Right lobe of liver (tissue), 6 donors: ENCODE measurements at regions not wholly inside any gene's neighbourhood (a gene's known extent, or its start where the extent isn't known, plus 50 kb on each side); places are given as distances from the start of the nearest gene placed in this dataset.
"Not testable (repeated sequence)": the region's sequence is repeated elsewhere in the genome, so short reads cannot be mapped to it uniquely, and the experiment has no call there.

Experiments
- ATAC-seq, 4 donors: fragments of 200-7000 bp; cut with Tn5 transposase; one replicate each; pipeline ENCODE4 v1.9.1; 2020; ENCODE audit warnings: mild to moderate bottlenecking in 4 of 4, moderate library complexity in 4 of 4
- DNase-seq, 3 donors: peaks; one replicate each; pipeline ENCODE4 v3.0.0-alpha.2; 2020
- H3K27ac ChIP-seq, 3 donors: fragments of 200-600 bp; one replicate each; pipeline ENCODE4 v1.8.0; 2022
- H3K27me3 ChIP-seq, 2 donors: fragments of 200-600 bp; one replicate each; pipeline ENCODE4 v1.8.0; 2022
- H3K36me3 ChIP-seq, 4 donors: fragments of 200-600 bp; sonication (generic) in 1 of 4; one replicate each; pipeline versions ENCODE4 v1.5.1 to v1.8.0; 2017 to 2022; ENCODE audit warnings: control low read depth in 1 of 4
- H3K4me1 ChIP-seq, 4 donors: fragments of 200-600 bp; sonication (generic) in 1 of 4; one replicate each; pipeline versions ENCODE4 v1.5.1 to v1.8.0; 2017 to 2022; ENCODE audit warnings: control low read depth in 1 of 4
- H3K4me3 ChIP-seq, 3 donors: fragments of 200-600 bp; one replicate each; pipeline ENCODE4 v1.8.0; 2022
- H3K9me3 ChIP-seq, 4 donors: fragments of 200-600 bp; sonication (generic) in 1 of 4; one replicate each; pipeline versions ENCODE4 v1.5.1 to v1.8.0; 2017 to 2022; ENCODE audit warnings: control low read depth in 1 of 4
- CTCF ChIP-seq, 4 donors: fragments of 200-600 bp in 3 of 4; fragments of 450-650 bp in 1 of 4; IDR thresholded peaks; one replicate each; pipeline versions ENCODE4 v1.5.1 to v1.8.0; 2016 to 2022; ENCODE audit warnings: antibody characterized with exemption in 4 of 4, mild to moderate bottlenecking in 2 of 4
- POLR2A ChIP-seq: fragments of 450-650 bp; IDR thresholded peaks from one replicate; pipeline ENCODE4 v1.6.1; 2017; ENCODE audit warnings: antibody characterized with exemption, mild to moderate bottlenecking
- WGBS: methylation state at CpG from one replicate; pipeline ENCODE4 v1.1.6; 2018; ENCODE audit warnings: low coverage, low lambda C conversion rate; ENCODE audit not compliant: insufficient coverage; ENCODE audit errors: missing lambda C conversion rate; 5-methylcytosine and 5-hydroxymethylcytosine counted together
- intact Hi-C, 2 donors: fragments of 100-400 bp; cut with DNase I; formaldehyde crosslinking; loops; one replicate each; pipeline versions ENCODE4 v1.11.2 to v1.14.1; 2022
- donor health status: DM: no; HTN: yes; CAD: no.
- donor health status: DM: no; HTN: no; CAD: no.
- donor health status: DM: no; HTN: no; CAD: no.
- donor health status: DM: no; HTN: yes; CAD: no.
- donor health status: DM: no; HTN: yes; CAD: no.

DNA sequence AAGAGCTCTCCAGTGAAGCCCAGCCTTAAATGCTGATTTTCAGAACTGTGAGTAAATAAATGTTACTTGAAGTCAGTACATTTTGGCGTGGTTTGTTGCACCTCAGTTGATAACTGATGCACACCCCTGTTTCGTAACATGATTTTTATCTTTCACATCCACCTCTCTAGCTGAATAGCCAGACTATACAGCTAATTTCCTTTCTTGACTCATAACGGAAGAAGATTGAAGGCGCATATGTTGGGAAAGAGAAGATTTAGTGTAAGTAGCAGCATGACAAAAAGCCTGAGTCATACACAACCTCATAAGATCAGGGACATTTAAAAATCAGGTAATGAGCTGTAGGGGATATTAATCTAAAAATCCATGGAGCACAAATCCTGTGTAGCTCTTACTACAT is 716.2 kb upstream of the ZP4 start:
- no peak for DNase-seq
- Histone ChIP-seq H3K4me3 (no peak overlapping the region), H3K36me3 (no peaks in the 10 kb centered on the region), H3K27me3 (no peaks in the 10 kb centered on the region), H3K27ac (no peak overlapping the region), H3K9me3 (no peaks in the 10 kb centered on the region), H3K4me1 (no peaks in the 10 kb centered on the region)
- intact Hi-C loops = no loop called here
- 31% methylated on average over 4 of the region's 4 CpGs for WGBS
- TF ChIP-seq CTCF (IDR thresholded peaks at IDR 0.05) (no peak), POLR2A (no peak)
- no peak for ATAC-seq

DNA sequence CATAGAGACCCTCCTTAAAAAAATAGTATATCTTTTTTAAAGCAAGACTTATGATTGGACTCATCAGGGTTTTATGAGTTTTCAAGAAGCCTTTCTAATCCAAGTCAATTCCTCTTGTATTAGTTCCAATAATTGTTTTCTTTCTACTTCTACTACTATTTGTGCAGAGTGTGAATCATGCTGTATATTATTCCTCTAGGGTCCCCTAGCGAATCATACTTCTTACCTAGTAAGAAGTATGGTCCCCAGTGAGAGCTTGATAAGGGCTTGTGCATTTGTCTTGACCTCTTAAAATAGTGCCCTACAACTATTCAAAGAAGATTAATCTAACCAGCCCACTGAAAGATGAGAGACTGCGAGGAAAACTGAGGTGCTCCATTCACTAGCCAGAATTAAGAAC is 715.7 kb upstream of the ZP4 start:
- Histone ChIP-seq H3K27me3 (no peaks in the 10 kb centered on the region), H3K27ac (no peak overlapping the region), H3K4me1 (no peaks in the 10 kb centered on the region), H3K4me3 (no peak overlapping the region), H3K9me3 (no peaks in the 10 kb centered on the region), H3K36me3 (no peaks in the 10 kb centered on the region)
- WGBS = 56% methylated on average over 2 of the region's 2 CpGs
- intact Hi-C loops = no loop called here
- TF ChIP-seq CTCF (IDR thresholded peaks at IDR 0.05) (no peak), POLR2A (no peak)
- ATAC-seq (no peak), DNase-seq (no peak)

- intact Hi-C loops = no loop called here
- no peak for DNase-seq
- 49% methylated on average over 3 of the region's 3 CpGs for WGBS
Measured at GRCh38 chr1:238604357-238604756, 713.6 kb upstream of the ZP4 start.

DNA sequence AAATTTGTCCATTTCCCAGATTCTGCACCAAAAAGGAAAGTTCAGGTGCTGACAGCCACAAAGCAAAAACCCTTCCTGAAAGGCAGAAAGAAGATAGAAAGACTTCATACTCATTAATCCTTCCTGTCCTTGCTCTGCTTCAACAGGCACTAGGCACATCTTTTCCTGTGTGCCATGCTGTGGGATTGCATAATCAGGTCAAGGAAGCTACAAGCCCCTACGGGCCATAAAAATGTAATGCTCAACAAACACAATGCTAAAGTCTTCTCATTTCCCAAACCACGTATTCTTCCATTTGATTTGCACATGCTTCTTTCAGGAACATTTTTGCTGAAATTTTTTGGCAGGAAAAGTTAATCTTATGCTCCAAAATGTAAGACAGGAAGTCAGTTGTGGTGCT is 710.9 kb upstream of the ZP4 start:
- H3K9me3 ChIP-seq, H3K27me3 ChIP-seq, H3K4me3 ChIP-seq, DNase-seq, H3K27ac ChIP-seq, H3K4me1 ChIP-seq, ATAC-seq, intact Hi-C loops, H3K36me3 ChIP-seq: not testable (repeated sequence)
- 23% methylated on average over 2 of the region's 2 CpGs for WGBS

More at GRCh38 chr1:238604357-238604756, 713.6 kb upstream of the ZP4 start:
- ATAC-seq = no peak
- Histone ChIP-seq H3K4me1 (no peaks in the 10 kb centered on the region), H3K27ac (no peak overlapping the region), H3K9me3 (no peaks in the 10 kb centered on the region), H3K36me3 (no peaks in the 10 kb centered on the region), H3K27me3 (no peaks in the 10 kb centered on the region), H3K4me3 (no peak overlapping the region)
- TF ChIP-seq POLR2A = no peak
- TF ChIP-seq CTCF (IDR thresholded peaks at IDR 0.05) = no peak

DNA sequence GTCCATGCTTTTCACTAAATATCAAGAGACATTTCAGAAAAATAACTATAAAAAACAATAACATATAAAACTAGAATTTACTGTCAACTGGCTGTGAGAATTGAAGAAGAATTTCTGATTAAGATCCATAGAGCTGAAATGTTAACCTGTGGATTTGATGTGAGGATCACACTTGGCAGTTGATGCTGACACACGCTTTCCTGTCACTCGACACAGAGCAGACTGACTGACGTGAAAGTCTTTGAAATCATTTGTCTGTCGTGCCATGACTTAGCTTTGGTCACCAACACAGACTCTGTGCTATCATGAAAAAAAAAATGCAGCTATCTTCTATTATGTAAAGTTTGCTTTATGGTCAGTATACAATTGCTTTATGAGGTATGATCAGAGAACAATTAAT is 706.0 kb upstream of the ZP4 start:
- intact Hi-C loops = no loop called here
- H3K4me1 ChIP-seq = no peaks in the 10 kb centered on the region
- no peak for DNase-seq
- 43% methylated on average over 3 of the region's 4 CpGs for WGBS
- no peaks in the 10 kb centered on the region for H3K36me3 ChIP-seq
- TF ChIP-seq POLR2A (no peak), CTCF (IDR thresholded peaks at IDR 0.05) (no peak)
- H3K27me3 ChIP-seq = no peaks in the 10 kb centered on the region
- no peak for ATAC-seq
- H3K27ac ChIP-seq = no peak overlapping the region
- H3K4me3 ChIP-seq = no peak overlapping the region
- H3K9me3 ChIP-seq = no peaks in the 10 kb centered on the region
